ENCODE measurements at regions not wholly inside any gene's neighbourhood (a gene's known extent, or its start where the extent isn't known, plus 50 kb on each side); places are given as distances from the start of the nearest gene placed in this dataset.

DNA sequence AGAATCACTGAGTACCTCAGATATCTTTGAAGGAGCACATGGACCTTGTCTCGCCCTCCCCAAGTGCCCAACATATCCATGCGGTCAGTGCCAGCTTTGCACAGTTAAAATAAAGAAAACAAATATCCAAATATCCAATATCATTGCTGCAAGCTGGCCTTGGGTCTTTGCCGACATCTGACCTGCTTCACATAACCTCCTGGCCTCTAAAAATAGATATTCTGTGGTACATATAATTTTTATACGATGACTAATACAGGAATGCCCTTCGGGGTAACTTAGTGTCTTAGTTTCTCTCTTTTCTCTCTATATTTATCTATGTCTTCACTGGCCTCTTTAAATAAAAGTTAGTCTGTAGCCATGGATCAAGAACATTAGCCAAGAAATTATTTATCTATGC is 67.8 kb downstream of the MAF start:
- Histone ChIP-seq H3K4me3 (ENCODE audit: low read length) (no peak overlapping the region), H3K27me3 (ENCODE audit: low read length) (no peaks in the 10 kb centered on the region), H4K20me1 (ENCODE audit: insufficient read depth, low read depth, low read length) (no peaks in the 10 kb centered on the region), H3K9me3 (ENCODE audit: low read length) (no peaks in the 10 kb centered on the region), H3K4me1 (ENCODE audit: low read length) (no peaks in the 10 kb centered on the region), H3K79me2 (ENCODE audit: low read length) (no peaks in the 10 kb centered on the region), H3K9ac (ENCODE audit: low read length) (no peak overlapping the region), H3K36me3 (ENCODE audit: insufficient read depth, low read length) (no peaks in the 10 kb centered on the region), H3K27ac (ENCODE audit: low read length) (no peak overlapping the region), H2AFZ (ENCODE audit: low read length) (no peak overlapping the region), H3K9me2 (replicated peaks; ENCODE audit: insufficient read depth, low read length) (no peaks in the 10 kb centered on the region), H3K4me2 (ENCODE audit: low read depth, low read length, poor library complexity, severe bottlenecking) (no peak overlapping the region)
- DNase-seq: no peak

- no peaks in the 10 kb centered on the region for H3K4me1 ChIP-seq (ENCODE audit: low read length)
- no peaks in the 10 kb centered on the region for H4K20me1 ChIP-seq (ENCODE audit: insufficient read depth, low read depth, low read length)
These were observed 68.3 kb downstream of the MAF start for GRCh38 chr16:79532273-79532672.

GRCh38 chr16:79528338-79528737 is 72.2 kb downstream of the MAF start:
- H3K9ac ChIP-seq (ENCODE audit: low read length): no peak overlapping the region
- H3K9me3 ChIP-seq (ENCODE audit: low read length): no peaks in the 10 kb centered on the region
- H2AFZ ChIP-seq (ENCODE audit: low read length): no peak overlapping the region
- H3K4me3 ChIP-seq (ENCODE audit: low read length): no peak overlapping the region
- H3K4me2 ChIP-seq (ENCODE audit: low read depth, low read length, poor library complexity, severe bottlenecking): no peak overlapping the region
- no peaks in the 10 kb centered on the region for H3K36me3 ChIP-seq (ENCODE audit: insufficient read depth, low read length)
- H3K4me1 ChIP-seq (ENCODE audit: low read length): no peaks in the 10 kb centered on the region
- no peaks in the 10 kb centered on the region for H4K20me1 ChIP-seq (ENCODE audit: insufficient read depth, low read depth, low read length)
- DNase-seq: no peak
- H3K9me2 ChIP-seq (replicated peaks; ENCODE audit: insufficient read depth, low read length): no peaks in the 10 kb centered on the region
- no peaks in the 10 kb centered on the region for H3K79me2 ChIP-seq (ENCODE audit: low read length)
- H3K27me3 ChIP-seq (ENCODE audit: low read length): no peaks in the 10 kb centered on the region
- H3K27ac ChIP-seq (ENCODE audit: low read length): no peak overlapping the region

More at GRCh38 chr16:79532273-79532672, 68.3 kb downstream of the MAF start:
- DNase-seq: no peak
- no peaks in the 10 kb centered on the region for H3K36me3 ChIP-seq (ENCODE audit: insufficient read depth, low read length)
- no peak overlapping the region for H3K9ac ChIP-seq (ENCODE audit: low read length)
- no peaks in the 10 kb centered on the region for H3K9me2 ChIP-seq (replicated peaks; ENCODE audit: insufficient read depth, low read length)
- H2AFZ ChIP-seq (ENCODE audit: low read length): no peak overlapping the region
- H3K9me3 ChIP-seq (ENCODE audit: low read length): no peaks in the 10 kb centered on the region
- H3K79me2 ChIP-seq (ENCODE audit: low read length): no peaks in the 10 kb centered on the region
- H3K27ac ChIP-seq (ENCODE audit: low read length): no peak overlapping the region
- no peaks in the 10 kb centered on the region for H3K27me3 ChIP-seq (ENCODE audit: low read length)
- no peak overlapping the region for H3K4me2 ChIP-seq (ENCODE audit: low read depth, low read length, poor library complexity, severe bottlenecking)
- no peak overlapping the region for H3K4me3 ChIP-seq (ENCODE audit: low read length)

DNA sequence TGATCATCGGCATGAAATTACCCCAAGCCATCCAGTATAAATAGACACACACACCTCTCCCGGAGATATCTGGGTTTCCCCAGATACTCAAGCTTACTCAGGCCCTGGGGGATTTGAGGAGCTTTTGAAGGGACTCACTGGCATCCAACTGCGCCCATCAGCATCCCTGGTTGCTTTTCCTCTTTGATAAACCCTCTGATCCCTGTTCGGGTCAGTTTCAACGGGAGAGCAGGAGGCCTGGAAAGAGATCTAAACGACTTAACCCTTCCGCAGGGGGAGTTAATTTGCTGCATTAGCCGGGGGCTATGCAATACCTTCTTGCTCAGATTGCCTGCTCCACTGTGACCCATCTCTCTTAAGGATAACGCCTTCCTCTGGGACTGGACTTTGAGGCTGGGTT is 76.6 kb downstream of the MAF start:
- no peaks in the 10 kb centered on the region for H3K9me3 ChIP-seq (ENCODE audit: low read length)
- no peaks in the 10 kb centered on the region for H3K36me3 ChIP-seq (ENCODE audit: insufficient read depth, low read length)
- no peak overlapping the region for H2AFZ ChIP-seq (ENCODE audit: low read length)
- H3K27ac ChIP-seq (ENCODE audit: low read length): no peak overlapping the region
- H3K9me2 ChIP-seq (replicated peaks; ENCODE audit: insufficient read depth, low read length): no peaks in the 10 kb centered on the region
- H4K20me1 ChIP-seq (ENCODE audit: insufficient read depth, low read depth, low read length): no peaks in the 10 kb centered on the region
- no peaks in the 10 kb centered on the region for H3K79me2 ChIP-seq (ENCODE audit: low read length)
- no peak overlapping the region for H3K4me3 ChIP-seq (ENCODE audit: low read length)
- no peak for DNase-seq
- no peaks in the 10 kb centered on the region for H3K4me1 ChIP-seq (ENCODE audit: low read length)
- no peak overlapping the region for H3K9ac ChIP-seq (ENCODE audit: low read length)
- no peaks in the 10 kb centered on the region for H3K27me3 ChIP-seq (ENCODE audit: low read length)
- H3K4me2 ChIP-seq (ENCODE audit: low read depth, low read length, poor library complexity, severe bottlenecking): no peak overlapping the region

- H3K9me3 ChIP-seq (ENCODE audit: low read length): no peaks in the 10 kb centered on the region
- no peaks in the 10 kb centered on the region for H3K79me2 ChIP-seq (ENCODE audit: low read length)
- H3K9ac ChIP-seq (ENCODE audit: low read length): no peak overlapping the region
- H3K9me2 ChIP-seq (replicated peaks; ENCODE audit: insufficient read depth, low read length): no peaks in the 10 kb centered on the region
- H3K36me3 ChIP-seq (ENCODE audit: insufficient read depth, low read length): no peaks in the 10 kb centered on the region
- H3K4me3 ChIP-seq (ENCODE audit: low read length): no peak overlapping the region
- H2AFZ ChIP-seq (ENCODE audit: low read length): no peak overlapping the region
- no peaks in the 10 kb centered on the region for H3K4me1 ChIP-seq (ENCODE audit: low read length)
- no peak for DNase-seq
- H3K27ac ChIP-seq (ENCODE audit: low read length): no peak overlapping the region
- no peaks in the 10 kb centered on the region for H4K20me1 ChIP-seq (ENCODE audit: insufficient read depth, low read depth, low read length)
- no peak overlapping the region for H3K4me2 ChIP-seq (ENCODE audit: low read depth, low read length, poor library complexity, severe bottlenecking)
- no peaks in the 10 kb centered on the region for H3K27me3 ChIP-seq (ENCODE audit: low read length)
These were observed 81.1 kb downstream of the MAF start for GRCh38 chr16:79519448-79519847.

DNA sequence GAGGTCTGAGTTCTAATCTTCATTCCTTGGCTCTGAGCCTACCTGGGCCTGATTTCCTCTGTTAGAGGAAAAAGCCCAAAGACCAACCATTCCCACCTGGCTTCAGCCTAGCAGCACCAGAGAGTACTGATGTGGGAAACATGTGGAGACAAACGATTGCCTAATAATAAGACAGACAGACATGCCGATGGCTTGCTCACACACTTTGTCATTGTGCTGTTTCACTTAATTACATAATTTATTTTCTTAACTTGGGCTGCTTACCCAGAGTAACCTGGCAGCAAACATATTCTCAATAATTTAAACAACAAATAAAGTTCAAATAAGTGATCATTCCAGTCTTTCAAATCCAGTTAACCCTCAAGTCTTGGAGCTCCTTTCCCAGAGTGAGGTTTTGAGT is 83.4 kb downstream of the MAF start:
- Histone ChIP-seq H4K20me1 (ENCODE audit: insufficient read depth, low read depth, low read length) (no peaks in the 10 kb centered on the region), H3K79me2 (ENCODE audit: low read length) (no peaks in the 10 kb centered on the region), H3K9me2 (replicated peaks; ENCODE audit: insufficient read depth, low read length) (no peaks in the 10 kb centered on the region), H3K36me3 (ENCODE audit: insufficient read depth, low read length) (no peaks in the 10 kb centered on the region), H2AFZ (ENCODE audit: low read length) (no peak overlapping the region), H3K4me1 (ENCODE audit: low read length) (no peaks in the 10 kb centered on the region), H3K27ac (ENCODE audit: low read length) (no peak overlapping the region), H3K4me3 (ENCODE audit: low read length) (no peak overlapping the region), H3K9me3 (ENCODE audit: low read length) (no peaks in the 10 kb centered on the region), H3K4me2 (ENCODE audit: low read depth, low read length, poor library complexity, severe bottlenecking) (no peak overlapping the region), H3K27me3 (ENCODE audit: low read length) (no peaks in the 10 kb centered on the region), H3K9ac (ENCODE audit: low read length) (no peak overlapping the region)
- DNase-seq: no peak

- H3K36me3 ChIP-seq (ENCODE audit: insufficient read depth, low read length): no peaks in the 10 kb centered on the region
- no peaks in the 10 kb centered on the region for H3K4me1 ChIP-seq (ENCODE audit: low read length)
- H3K27ac ChIP-seq (ENCODE audit: low read length): no peak overlapping the region
- no peak overlapping the region for H2AFZ ChIP-seq (ENCODE audit: low read length)
- H3K4me3 ChIP-seq (ENCODE audit: low read length): no peak overlapping the region
- H3K9ac ChIP-seq (ENCODE audit: low read length): no peak overlapping the region
- H3K4me2 ChIP-seq (ENCODE audit: low read depth, low read length, poor library complexity, severe bottlenecking): no peak overlapping the region
- H3K9me3 ChIP-seq (ENCODE audit: low read length): no peaks in the 10 kb centered on the region
- no peak for DNase-seq
- no peaks in the 10 kb centered on the region for H3K9me2 ChIP-seq (replicated peaks; ENCODE audit: insufficient read depth, low read length)
- no peaks in the 10 kb centered on the region for H4K20me1 ChIP-seq (ENCODE audit: insufficient read depth, low read depth, low read length)
- H3K79me2 ChIP-seq (ENCODE audit: low read length): no peaks in the 10 kb centered on the region
- H3K27me3 ChIP-seq (ENCODE audit: low read length): no peaks in the 10 kb centered on the region
These were observed 89.7 kb downstream of the MAF start for GRCh38 chr16:79510879-79511278.

DNA sequence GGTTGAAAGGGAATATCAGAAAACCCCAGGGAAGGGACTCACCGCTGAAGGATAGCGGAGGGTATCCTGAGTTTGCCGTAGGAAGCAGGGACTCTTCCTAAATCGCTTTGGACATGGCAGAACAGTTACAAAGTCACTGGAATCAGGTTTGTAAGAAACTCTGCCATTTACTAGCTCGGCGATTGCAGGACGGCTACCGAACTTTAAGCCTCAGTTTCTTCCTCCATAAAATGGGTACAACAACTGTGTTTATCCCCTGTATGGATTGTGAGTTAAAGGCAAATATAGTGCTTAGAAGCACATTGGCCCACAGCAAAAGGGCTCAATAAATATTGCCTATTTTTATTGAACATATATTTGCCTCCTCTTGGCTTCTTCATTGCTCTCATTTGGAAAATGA is 90.6 kb downstream of the MAF start:
- Histone ChIP-seq H3K9me3 (ENCODE audit: low read length) (no peaks in the 10 kb centered on the region), H3K27ac (ENCODE audit: low read length) (no peak overlapping the region), H3K4me3 (ENCODE audit: low read length) (no peak overlapping the region), H3K9me2 (replicated peaks; ENCODE audit: insufficient read depth, low read length) (no peaks in the 10 kb centered on the region), H2AFZ (ENCODE audit: low read length) (no peak overlapping the region), H3K9ac (ENCODE audit: low read length) (no peak overlapping the region), H3K4me2 (ENCODE audit: low read depth, low read length, poor library complexity, severe bottlenecking) (no peak overlapping the region), H3K27me3 (ENCODE audit: low read length) (no peaks in the 10 kb centered on the region), H3K36me3 (ENCODE audit: insufficient read depth, low read length) (no peaks in the 10 kb centered on the region), H3K4me1 (ENCODE audit: low read length) (no peaks in the 10 kb centered on the region), H3K79me2 (ENCODE audit: low read length) (no peaks in the 10 kb centered on the region), H4K20me1 (ENCODE audit: insufficient read depth, low read depth, low read length) (no peaks in the 10 kb centered on the region)
- DNase-seq: no peak

GRCh38 chr16:79509211-79509631 is 91.3 kb downstream of the MAF start:
- H3K79me2 ChIP-seq (ENCODE audit: low read length): no peaks in the 10 kb centered on the region
- no peak for DNase-seq
- H3K4me1 ChIP-seq (ENCODE audit: low read length): no peaks in the 10 kb centered on the region
- no peaks in the 10 kb centered on the region for H3K27me3 ChIP-seq (ENCODE audit: low read length)
- H3K4me2 ChIP-seq (ENCODE audit: low read depth, low read length, poor library complexity, severe bottlenecking): no peak overlapping the region
- H4K20me1 ChIP-seq (ENCODE audit: insufficient read depth, low read depth, low read length): no peaks in the 10 kb centered on the region
- H3K36me3 ChIP-seq (ENCODE audit: insufficient read depth, low read length): no peaks in the 10 kb centered on the region
- H3K9me2 ChIP-seq (replicated peaks; ENCODE audit: insufficient read depth, low read length): no peaks in the 10 kb centered on the region
- no peak overlapping the region for H3K4me3 ChIP-seq (ENCODE audit: low read length)
- no peak overlapping the region for H3K9ac ChIP-seq (ENCODE audit: low read length)
- no peak overlapping the region for H3K27ac ChIP-seq (ENCODE audit: low read length)
- H3K9me3 ChIP-seq (ENCODE audit: low read length): no peaks in the 10 kb centered on the region
- no peak overlapping the region for H2AFZ ChIP-seq (ENCODE audit: low read length)
